ENCODE measurements at regions not wholly inside any gene's neighbourhood (a gene's known extent, or its start where the extent isn't known, plus 50 kb on each side); places are given as distances from the start of the nearest gene placed in this dataset.

GRCh38 chr2:14428056-14428455 is 204.5 kb upstream of the LRATD1 start:
- Histone ChIP-seq H3K36me3 (ENCODE audit: control insufficient read depth, insufficient read depth, low read length) (no peaks in the 10 kb centered on the region), H3K4me2 (ENCODE audit: low read length) (no peak overlapping the region), H3K27me3 (ENCODE audit: control insufficient read depth, insufficient read depth, low read length) (no peaks in the 10 kb centered on the region), H3K27ac (no peak overlapping the region), H3K79me2 (no peaks in the 10 kb centered on the region), H3K9me3 (ENCODE audit: control insufficient read depth, low read length) (no peaks in the 10 kb centered on the region), H3K9ac (no peak overlapping the region), H3K4me3 (ENCODE audit: low read depth, low read length) (no peak overlapping the region), H3K4me1 (no peaks in the 10 kb centered on the region), H2AFZ (no peak overlapping the region)
- no peak for TF ChIP-seq CTCF (IDR thresholded peaks at IDR 0.05)

GRCh38 chr2:14433946-14434495 is 198.5 kb upstream of the LRATD1 start:
- Histone ChIP-seq H3K36me3 (ENCODE audit: control insufficient read depth, insufficient read depth, low read length) (no peaks in the 10 kb centered on the region), H3K27me3 (ENCODE audit: control insufficient read depth, insufficient read depth, low read length) (no peaks in the 10 kb centered on the region), H3K9ac (no peak overlapping the region), H3K27ac (no peak overlapping the region), H3K9me3 (ENCODE audit: control insufficient read depth, low read length) (no peaks in the 10 kb centered on the region), H3K4me1 (no peaks in the 10 kb centered on the region), H3K4me2 (ENCODE audit: low read length) (no peak overlapping the region), H2AFZ (no peak overlapping the region), H3K79me2 (no peaks in the 10 kb centered on the region), H3K4me3 (ENCODE audit: low read depth, low read length) (no peak overlapping the region)
- no peak for TF ChIP-seq CTCF (IDR thresholded peaks at IDR 0.05)

GRCh38 chr2:14445670-14446069 is 186.8 kb upstream of the LRATD1 start:
- Histone ChIP-seq H3K27me3 (ENCODE audit: control insufficient read depth, insufficient read depth, low read length) (no peaks in the 10 kb centered on the region), H3K79me2 (no peaks in the 10 kb centered on the region), H3K4me3 (ENCODE audit: low read depth, low read length) (no peak overlapping the region), H3K36me3 (ENCODE audit: control insufficient read depth, insufficient read depth, low read length) (no peaks in the 10 kb centered on the region), H3K9ac (no peak overlapping the region), H3K9me3 (ENCODE audit: control insufficient read depth, low read length) (no peaks in the 10 kb centered on the region), H3K4me2 (ENCODE audit: low read length) (no peak overlapping the region), H2AFZ (no peak overlapping the region), H3K27ac (no peak overlapping the region), H3K4me1 (no peaks in the 10 kb centered on the region)
- no peak for TF ChIP-seq CTCF (IDR thresholded peaks at IDR 0.05)

- no peaks in the 10 kb centered on the region for H3K4me1 ChIP-seq
These were observed 184.2 kb upstream of the LRATD1 start for GRCh38 chr2:14448340-14448739.

More at GRCh38 chr2:14448340-14448739, 184.2 kb upstream of the LRATD1 start:
- Histone ChIP-seq H3K4me2 (ENCODE audit: low read length) (no peak overlapping the region), H2AFZ (no peak overlapping the region), H3K27me3 (ENCODE audit: control insufficient read depth, insufficient read depth, low read length) (no peaks in the 10 kb centered on the region), H3K9me3 (ENCODE audit: control insufficient read depth, low read length) (no peaks in the 10 kb centered on the region), H3K9ac (no peak overlapping the region), H3K4me3 (ENCODE audit: low read depth, low read length) (no peak overlapping the region), H3K27ac (no peak overlapping the region), H3K79me2 (no peaks in the 10 kb centered on the region), H3K36me3 (ENCODE audit: control insufficient read depth, insufficient read depth, low read length) (no peaks in the 10 kb centered on the region)
- TF ChIP-seq CTCF (IDR thresholded peaks at IDR 0.05) = no peak

Measured in parathyroid adenoma (tissue), 2 donors.